VCaP (cell line): ENCODE measurements at regions not wholly inside any gene's neighbourhood (a gene's known extent, or its start where the extent isn't known, plus 50 kb on each side); places are given as distances from the start of the nearest gene placed in this dataset.
"Not testable (repeated sequence)": the region's sequence is repeated elsewhere in the genome, so short reads cannot be mapped to it uniquely, and the experiment has no call there.

Experiments used
- H3K27ac ChIP-seq: fragments of 450-650 bp; 2 replicates; pipeline ENCODE4 v1.5.1; 2017
- TF ChIP-seq, protein P1 (sequence below): fragments of 450-650 bp; conservative IDR thresholded peaks from 2 replicates; pipeline ENCODE4 v1.5.1; 2017; ENCODE audit warnings: mild to moderate bottlenecking, moderate library complexity

DNA sequence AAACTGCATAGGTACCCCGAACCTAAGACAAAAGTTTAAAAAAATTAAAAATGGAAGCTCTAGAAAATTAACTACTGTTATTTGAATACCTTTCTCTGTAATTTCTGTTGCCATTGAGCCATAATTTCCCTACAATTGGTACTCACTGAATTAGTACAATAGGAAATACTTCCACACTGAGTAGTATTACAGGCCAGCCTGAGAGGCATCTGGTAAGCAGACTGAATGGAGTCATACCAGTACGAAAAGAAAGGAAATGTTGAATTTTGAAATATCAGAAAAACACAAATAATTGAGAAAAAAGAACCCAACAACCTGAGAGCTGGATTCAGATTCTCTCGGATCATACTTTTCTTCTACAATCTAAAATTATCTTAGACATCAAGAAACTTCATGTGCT is 791.3 kb downstream of the TENT5A start:
- TF ChIP-seq, protein P1, sequence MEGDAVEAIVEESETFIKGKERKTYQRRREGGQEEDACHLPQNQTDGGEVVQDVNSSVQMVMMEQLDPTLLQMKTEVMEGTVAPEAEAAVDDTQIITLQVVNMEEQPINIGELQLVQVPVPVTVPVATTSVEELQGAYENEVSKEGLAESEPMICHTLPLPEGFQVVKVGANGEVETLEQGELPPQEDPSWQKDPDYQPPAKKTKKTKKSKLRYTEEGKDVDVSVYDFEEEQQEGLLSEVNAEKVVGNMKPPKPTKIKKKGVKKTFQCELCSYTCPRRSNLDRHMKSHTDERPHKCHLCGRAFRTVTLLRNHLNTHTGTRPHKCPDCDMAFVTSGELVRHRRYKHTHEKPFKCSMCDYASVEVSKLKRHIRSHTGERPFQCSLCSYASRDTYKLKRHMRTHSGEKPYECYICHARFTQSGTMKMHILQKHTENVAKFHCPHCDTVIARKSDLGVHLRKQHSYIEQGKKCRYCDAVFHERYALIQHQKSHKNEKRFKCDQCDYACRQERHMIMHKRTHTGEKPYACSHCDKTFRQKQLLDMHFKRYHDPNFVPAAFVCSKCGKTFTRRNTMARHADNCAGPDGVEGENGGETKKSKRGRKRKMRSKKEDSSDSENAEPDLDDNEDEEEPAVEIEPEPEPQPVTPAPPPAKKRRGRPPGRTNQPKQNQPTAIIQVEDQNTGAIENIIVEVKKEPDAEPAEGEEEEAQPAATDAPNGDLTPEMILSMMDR: no peak
- H3K27ac ChIP-seq: no peak overlapping the region

DNA sequence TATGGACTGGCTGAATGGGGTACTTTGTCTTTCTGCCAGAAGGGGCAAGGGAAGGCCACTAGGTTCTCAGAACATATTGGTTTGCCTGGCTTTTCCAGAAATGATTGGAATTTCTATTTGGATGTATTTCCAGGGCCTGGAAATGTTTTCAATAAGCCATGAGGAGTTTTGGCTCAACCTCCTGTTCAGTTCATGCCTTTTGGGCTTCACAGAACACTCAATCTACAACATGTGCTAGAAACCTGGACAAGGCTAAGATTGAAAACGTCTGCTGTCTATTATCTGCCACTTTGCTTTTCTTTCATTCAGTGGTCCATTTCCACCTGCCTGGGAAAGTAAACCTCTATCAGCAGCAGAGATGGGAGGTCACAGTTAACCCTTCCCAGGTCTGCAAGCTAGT is 793.4 kb downstream of the TENT5A start:
- peak overlapping the region; percentile 46 for H3K27ac ChIP-seq
- TF ChIP-seq, protein P1: no peak

DNA sequence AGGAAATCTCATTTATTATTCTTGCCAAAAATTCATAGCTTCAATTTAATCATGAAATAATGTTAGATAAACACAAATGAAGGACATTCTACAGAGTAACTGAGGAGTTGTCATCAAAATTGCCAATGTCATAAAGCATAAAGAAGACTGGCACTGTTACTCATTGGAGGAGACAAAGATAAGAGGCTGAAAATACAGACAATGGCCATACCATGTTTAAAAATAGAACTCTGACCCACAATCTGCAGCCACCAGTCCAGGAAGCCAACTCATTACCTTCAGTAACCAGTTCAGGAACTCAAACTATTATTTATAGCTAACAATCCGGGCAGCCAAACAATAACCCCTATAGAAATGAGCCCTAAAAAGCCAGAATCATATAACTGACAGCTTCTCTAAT is 795.6 kb downstream of the TENT5A start:
- TF ChIP-seq, protein P1: no peak

DNA sequence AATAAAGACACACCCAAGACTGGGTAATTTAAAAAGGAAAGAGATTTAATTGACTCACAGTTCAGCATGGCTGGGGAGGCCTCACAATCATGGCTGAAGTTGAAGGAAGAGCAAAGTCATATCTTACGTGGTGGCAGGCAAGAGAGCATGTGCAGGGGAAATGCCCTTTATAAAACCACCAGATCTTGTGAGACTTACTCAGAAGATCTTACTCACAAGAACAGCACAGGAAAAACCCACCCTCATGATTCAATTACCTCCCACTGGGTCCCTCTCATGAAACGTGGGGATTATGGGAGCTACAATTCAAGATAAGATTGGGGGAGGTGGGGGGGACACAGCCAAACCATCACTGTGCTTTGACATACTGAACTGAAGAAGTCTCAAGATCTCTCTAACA is 800.0 kb downstream of the TENT5A start:
- H3K27ac ChIP-seq: not testable (repeated sequence)

More for the DNA sequence above, 795.6 kb downstream of the TENT5A start:
- no peak overlapping the region for H3K27ac ChIP-seq

DNA sequence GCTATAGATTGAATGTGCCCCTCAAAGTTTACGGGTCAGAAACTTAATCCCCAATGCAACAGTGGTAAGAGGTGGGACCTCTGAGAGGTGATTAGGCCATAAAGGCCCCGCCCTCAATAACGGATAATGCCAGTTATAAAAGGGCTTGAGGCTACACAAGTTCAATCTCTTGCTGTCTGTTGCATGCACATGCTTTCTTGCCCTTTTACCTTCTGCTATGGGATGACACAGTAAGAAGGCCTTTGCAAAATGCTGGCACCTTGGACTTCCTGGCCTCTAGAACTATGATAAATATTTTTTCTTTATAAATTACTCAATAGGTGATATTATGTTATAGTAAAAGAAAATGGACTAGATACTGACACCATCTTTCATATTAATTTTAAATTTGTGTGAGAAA is 806.1 kb downstream of the TENT5A start:
- TF ChIP-seq, protein P1: no peak
- no peak overlapping the region for H3K27ac ChIP-seq

DNA sequence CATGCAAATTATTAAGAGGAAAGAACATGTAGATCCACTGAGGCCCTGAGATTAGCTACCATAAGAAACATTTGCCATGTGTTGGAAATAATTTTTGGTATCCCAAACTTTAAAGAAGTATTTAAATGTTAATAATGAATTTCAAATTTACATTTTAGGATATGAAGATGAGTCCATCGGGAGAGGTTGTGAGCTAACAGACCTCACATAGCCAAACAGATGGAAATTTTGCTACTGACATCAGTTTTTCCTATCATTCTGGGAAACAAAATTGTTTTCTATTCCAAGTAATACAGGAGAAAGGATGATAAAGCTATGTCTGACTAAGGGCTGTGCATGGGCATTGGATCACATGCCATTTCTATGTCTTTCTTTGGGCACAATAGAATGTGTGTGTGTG is 809.6 kb downstream of the TENT5A start:
- TF ChIP-seq, protein P1: no peak
- no peak overlapping the region for H3K27ac ChIP-seq

DNA sequence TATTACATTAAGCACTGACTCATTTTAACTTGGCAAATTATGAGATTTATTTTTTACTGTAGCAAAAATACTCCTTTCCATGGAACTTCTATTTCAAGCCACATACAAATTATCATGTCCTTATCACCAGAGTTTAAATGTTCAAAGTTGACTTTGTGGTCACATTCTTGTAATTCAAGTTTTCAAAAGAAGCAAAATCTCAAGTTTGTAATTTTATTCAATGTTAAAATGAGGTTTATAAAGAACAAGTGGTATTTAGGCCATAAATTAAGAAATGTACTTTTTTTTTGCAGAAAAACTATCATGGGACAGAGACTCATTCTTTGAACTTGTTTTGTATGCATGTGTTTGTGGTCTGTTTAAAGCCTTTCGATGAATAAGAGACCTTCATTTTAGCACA is 811.5 kb downstream of the TENT5A start:
- TF ChIP-seq, protein P1: no peak
- H3K27ac ChIP-seq: no peak overlapping the region

DNA sequence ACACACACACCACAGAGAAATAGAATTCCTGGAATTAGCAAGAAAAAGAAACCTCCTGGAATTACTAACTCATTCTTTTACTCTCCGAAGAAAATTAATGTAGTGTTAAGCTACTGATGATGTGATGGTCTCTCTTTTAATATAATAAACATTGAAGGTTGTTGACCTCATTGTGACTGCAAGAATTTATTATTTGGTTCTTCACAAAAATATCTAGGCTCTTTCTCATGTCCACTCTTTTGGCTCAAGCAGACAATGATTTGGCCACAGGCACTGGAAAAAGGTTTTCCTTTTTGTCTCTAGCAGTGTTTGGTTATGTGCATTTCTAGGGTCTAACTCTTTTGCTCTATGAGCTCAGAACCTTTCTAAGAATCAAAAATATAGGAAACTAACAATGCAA is 811.9 kb downstream of the TENT5A start:
- H3K27ac ChIP-seq: no peak overlapping the region
- TF ChIP-seq, protein P1: no peak
